Lung microvascular endothelial cell (primary cell): ENCODE measurements at regions not wholly inside any gene's neighbourhood (a gene's known extent, or its start where the extent isn't known, plus 50 kb on each side); places are given as distances from the start of the nearest gene placed in this dataset.
A peak's percentile ranks its signal among the peaks of the same experiment; 100 is the strongest.
"Not testable (repeated sequence)": the region's sequence is repeated elsewhere in the genome, so short reads cannot be mapped to it uniquely, and the experiment has no call there.

Experiments
- DNase-seq, 2 donors: peaks; one replicate each; pipeline versions ENCODE4 v3.0.0 to v3.0.0-alpha.2; 2010; ENCODE audit warnings: low read depth in 2 of 2

DNA sequence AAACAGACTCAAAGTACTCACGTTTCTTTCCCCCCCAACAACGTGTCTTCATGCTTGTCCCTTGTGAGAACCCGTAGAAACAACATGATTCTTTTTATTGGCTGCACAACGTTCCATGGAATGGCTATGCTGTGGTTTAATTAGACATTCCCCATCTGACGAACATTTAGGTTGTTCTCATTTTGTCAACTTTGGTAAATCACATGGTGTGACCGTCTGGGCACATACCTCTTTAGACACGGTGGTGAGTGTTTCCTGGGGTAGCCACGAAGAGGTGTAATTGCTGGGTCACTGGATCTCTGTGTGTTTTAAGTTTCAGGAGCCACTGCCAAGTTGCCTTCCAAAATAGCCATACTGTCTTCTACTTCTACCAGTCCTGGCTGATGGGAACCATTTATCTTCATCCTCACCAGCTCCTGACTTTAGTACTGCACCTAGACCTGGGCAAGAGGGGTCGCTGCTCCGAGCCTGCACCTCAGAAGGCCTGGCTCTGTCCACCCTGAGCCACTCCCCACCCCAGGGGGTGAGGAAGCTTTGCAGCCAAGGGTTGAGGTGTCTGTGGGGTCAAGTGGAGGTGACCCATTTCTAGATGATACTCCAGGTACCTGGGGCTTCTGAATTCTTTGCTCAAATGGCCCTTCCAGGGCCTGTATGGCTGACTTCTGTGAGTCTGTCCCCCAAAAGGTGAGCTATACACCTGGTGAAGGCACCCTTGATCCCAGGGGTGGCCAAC lies 84.7 kb downstream of the IRX5 start:
- no peak for DNase-seq

DNA sequence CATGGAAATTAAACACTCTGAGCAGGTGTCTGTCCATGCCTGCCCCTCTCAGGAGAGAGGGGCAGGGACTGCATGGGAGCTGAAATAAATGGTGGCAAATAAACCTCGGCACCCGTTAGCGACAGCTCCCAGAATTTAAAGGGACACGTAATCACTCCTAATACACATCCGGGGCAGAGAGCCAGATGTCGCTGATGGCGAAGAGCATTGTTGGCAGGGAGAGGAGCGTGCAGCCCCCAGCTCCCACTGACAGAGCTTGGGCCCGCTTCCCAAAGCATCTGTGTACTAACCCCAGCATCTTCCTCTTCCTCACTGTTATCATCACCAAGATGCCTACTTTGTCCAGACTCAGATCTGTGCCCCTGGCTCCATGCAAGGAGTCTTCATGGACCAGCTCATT lies 85.8 kb downstream of the IRX5 start:
- no peak for DNase-seq

DNA sequence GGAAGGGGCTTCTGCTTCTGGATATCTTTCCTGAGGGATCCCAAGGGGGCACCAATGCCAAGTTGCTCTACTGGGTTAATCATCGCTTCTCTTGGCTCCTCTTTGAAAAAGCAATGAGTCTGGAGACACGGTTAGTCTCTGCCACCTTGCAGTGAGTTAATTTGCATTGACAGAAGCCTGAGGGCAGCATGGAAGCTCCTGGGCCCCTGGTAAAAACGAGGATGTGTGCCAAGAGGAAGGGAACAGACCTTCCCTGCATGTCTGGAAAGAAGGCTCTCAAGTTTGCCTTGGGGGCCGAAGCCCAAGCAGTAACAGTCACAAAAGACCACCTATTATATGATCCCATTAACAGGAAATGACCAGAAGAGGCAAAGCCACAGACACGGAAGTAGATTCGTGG lies 86.7 kb downstream of the IRX5 start:
- DNase-seq, result no peak

DNA sequence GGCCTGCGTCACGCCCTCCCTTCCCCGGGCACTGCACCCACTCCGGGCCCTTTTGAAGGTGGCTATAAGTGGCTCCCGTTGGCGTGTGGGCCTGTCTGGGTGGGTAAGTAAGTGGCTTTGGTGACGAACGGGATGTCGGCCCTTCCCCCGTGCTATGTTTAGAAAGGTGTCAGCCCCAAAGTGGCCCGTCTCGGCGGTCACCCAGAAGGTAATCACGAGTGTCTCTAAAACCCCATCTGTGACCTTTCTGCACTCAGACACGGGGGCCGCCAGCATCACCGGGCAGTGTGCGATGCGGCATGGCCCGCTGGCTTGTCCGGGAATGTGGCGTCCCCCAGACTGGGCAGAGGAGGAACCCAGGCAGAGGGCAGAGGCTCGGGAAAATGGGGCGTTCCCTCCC lies 88.2 kb downstream of the IRX5 start:
- no peak for DNase-seq

DNA sequence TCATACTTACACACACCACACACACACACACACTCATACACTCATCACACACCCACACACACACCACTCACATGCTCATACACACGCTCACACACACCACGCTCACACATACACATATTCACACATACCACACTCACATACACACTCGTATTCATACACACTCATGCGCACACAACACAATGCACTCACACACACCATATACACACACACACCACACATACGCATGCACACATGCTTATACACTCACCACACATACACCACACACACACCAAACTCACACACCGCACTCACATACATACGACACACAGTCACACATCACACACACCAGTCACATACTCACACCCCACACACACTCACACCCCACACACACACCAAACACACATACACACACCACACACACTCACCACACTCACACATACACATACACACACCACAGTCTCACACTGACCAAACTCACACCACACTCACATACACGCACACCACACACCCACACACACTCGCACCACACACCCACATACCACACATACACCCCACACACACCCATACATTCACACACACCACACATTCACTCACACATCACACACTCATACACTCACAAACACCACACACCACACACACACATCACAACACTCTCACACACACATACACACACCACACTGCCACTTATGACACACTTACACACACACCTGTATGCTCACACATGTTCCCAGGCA lies 88.9 kb downstream of the IRX5 start:
- no peak for DNase-seq

DNA sequence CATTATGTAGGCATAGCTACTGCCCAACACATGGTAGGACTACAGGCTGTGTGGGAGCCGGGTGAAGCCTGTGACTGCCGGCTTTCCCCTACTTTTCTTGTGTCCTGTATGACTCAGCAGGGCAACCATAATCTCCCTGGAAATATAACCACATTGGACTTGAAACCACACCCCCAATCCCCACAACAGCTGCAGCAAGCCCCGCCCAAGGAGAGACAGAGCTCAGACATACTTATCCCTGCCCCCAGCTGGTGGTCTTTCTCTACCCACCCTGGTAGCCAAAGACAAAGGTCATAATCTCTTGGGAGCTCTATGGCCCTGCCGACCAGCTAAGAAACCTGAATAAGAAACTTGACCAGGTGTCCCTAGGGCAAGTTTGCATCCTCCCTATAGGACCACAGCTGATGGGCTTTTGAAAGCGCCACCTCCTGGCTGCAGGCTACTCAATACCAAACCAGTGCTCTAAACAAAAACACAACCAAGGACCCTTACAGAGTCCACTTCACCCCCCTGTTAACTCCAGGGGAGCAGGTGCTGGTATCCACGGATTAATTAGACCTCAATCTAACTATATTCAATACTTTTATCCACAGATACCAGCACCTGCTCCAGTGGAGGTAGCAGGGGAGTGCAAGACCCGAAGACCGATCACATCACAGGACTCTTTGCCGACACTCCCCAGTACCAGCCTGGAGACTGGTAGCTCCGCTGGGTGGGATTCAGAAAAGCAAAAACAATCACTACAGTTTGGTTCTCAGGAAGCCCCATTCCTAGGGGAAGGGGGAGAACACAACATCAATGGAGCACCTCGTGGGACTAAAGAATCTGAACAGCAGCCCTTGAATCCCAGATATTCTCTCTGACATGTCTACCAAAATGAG lies 91.2 kb downstream of the IRX5 start:
- DNase-seq, result peak; percentile 15 to 28

DNA sequence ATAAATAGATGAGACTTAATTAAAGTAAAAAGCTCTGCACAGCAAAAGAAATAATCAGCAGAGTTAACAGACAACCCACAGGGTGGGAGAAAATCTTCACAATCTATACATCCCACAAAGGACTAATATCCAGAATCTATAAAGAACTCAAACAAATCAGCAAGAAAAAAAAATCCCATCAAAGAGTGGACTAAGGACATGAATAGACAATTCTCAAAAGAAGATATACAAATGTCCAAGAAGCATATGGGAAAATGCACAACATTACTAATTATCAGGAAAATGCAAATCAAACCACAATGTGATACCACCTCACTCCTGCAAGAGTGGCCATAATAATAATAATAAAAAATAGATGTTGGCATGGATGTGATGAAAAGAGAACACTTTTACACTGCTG lies 96.6 kb downstream of the IRX5 start:
- not testable (repeated sequence) for DNase-seq

DNA sequence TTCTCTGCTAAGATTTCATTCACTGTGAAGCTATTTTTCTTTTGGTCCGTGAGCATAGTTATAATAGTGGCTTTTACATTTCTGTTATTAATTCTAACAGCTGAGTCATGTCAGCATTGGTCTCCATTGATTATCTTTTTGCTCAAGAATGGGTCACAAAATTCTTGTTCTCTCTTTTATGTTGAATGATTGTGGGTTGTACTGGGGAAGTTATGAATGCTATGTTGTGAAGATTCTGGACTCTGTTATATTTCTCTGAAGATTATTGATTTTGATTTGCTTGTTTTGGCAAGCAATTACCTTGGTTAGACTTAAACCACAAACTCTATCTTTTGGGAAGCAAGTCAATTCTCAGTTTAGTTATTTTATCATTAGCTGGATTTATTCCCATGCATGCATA lies 98.8 kb downstream of the IRX5 start:
- DNase-seq, result no peak

DNA sequence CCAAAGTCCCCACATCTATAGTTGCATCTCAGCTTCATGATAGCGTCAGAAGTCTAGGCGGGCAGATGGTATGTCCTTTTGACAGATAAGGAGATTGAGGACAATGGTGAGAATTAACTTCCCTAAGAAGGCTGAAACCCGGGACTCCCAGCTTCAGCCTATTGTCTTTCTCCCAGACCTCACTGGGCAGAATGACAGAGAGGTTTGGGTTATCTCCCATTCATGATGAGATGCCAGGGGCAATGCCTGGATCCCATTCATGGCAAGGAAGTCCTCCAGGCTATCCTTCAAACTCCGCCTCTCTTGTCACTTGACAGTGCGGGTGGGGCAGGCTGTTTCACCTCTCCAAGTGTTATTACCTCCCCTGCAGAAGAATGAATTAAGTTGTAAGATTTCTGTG lies 100.3 kb downstream of the IRX5 start:
- DNase-seq, result no peak

DNA sequence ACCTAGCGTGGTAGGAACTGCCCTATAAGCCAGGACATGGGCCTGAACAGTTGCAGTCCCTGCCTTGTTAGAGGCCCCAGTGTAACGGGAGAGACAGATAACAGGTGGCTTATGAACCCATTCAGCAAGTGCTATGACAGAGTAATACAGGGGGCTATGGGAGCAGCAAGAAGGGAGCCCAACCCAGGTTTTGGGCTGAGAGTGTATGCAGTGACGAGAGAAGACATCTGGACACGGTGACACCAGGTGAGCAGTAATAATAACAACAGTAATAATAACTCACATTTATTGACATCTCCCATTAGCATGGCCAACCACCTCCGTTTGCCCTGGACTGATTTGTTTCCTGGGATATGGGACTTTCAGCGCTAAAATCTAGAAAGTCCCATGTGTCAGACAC lies 100.8 kb downstream of the IRX5 start:
- no peak for DNase-seq

DNA sequence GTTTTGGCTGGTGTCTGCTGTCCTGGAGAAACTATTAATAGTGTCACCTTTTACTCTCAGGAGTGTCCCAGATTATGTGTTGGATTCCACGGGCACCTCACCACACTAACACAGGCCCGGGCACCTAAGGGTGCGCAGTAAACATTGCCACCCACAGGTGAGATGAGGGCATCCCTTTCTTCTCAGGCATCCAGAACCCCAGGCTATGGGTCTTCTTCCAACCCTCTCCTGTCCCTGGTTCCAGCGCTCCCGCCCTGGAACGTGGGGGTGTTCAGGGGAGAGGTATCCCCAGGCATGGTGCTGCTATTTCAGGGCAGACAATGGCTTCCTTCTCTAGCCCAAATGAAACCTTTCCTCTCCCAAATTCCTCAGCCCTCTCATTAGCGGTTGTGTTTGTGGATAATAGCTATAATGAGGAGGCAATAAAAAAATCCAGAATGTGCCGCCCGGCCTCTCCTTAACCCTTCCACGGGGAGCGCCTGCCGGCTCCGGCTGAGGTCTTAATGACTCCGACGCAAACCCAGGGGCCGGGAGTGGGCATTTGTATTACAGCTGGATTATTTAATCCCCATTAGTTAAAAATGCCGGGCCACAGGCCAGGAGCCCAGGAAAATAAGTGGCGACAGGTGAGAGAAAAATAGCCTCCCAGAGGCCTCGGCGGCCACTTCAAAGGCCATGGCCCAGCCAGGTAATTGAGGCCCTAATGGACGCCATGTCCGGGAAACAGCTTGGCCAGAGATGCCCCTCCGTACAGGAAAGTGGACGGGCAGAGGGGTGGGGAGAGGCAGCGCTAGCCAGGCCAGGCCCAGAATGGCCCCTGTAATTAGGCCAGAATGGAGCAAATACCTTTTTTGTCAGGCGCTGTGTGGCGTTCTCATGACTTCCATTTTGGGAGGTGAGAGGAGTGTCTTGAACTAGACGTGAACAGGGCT lies 102.8 kb downstream of the IRX5 start:
- no peak for DNase-seq

DNA sequence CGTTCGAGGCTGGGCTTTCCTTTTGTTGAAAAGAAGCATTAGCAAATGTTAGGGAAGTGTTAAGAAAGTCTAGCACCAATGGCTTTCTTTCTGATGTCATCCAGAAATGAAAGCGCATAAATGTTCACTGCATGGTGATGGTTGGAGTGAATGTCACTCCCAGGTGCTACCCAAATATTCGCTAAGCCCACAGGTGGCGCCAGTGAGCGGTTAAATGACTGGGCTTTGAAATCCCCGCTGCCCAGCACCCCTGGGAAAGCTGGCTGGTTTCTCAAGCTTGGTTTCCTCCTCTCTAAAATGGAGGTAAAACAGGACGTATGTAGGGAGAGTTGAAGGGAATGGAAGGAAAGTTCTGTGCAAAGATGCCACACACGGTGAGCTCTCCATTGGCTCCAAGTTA lies 104.4 kb downstream of the IRX5 start:
- DNase-seq, result peak in 1 of 2 donors; percentile 7

DNA sequence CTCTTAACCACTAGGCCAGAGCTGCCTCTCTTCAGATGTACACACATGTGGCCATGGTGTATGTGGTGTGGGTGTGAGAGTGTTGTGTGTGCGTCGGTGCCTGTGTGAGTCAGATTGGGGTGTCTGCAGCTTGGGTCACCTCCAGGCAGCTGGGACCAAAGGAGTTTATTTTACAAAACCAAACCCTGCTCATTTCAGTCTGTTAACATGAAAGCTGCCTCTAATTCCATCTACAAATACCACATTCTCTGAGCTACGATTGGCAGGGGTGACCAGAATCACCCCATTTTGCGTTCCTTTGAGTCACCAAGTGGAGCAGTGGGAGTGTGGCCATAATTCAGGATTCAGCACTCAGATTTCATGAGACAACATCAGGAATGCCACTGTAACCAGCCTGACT lies 105.3 kb downstream of the IRX5 start:
- DNase-seq, result no peak

DNA sequence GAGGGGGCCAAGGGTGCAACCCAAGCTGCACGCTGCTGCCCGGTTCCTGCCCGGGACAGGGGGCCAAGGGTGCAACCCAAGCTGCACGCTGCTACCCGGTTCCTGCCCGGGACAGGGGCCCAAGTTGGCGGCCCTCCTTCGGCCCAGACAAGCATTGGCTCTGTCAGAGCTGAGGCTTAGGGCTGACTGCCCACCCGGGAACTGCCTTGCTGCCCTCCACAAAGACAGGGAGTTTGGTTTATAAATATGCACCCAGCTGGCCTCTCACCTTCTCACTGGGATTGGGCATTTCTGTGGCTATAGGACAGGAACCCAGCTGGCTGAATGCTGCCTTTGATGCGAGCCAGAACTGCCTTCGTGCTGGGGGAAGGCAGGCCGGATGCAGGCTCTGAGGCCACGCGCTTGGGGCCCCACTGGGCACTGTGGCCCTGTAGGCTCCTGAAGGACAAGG lies 105.7 kb downstream of the IRX5 start:
- DNase-seq, result no peak

DNA sequence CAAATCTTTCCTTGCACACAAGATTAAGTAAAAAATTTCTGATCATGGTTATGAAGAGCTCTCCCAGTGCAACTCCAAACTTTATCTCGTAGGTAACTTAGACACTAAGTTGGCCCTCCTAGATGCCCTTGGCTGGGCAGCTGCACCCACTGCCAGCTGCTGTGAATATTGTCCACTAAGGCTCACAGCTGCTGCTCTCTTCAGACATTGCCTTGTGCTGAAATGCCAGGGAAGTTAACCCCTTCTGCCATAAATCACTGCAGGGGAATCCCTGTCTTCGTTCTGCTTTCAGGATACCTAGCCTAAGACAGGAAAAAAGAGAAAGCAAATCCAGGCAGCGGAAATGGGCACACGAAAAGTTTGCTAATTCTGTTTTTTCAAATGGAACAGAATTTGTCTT lies 106.4 kb downstream of the IRX5 start:
- no peak for DNase-seq

DNA sequence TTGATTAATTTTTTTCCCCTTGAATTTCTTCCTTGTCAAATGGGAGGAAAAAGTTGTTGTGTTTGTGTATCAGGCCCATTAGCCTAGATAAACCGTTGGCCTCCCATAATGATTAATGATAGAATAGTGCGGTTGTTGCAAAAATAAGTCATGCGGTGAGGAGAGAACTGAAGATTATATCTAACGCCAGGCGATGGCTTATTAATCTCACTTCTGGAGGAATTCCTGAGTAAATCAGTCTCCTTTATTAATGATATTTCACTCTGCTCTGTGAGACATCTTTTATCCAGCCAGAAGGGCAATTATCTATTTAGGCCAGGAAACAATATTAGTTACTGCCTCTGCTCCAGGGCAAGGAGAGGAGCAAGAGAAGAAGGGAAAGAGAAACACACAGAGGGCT lies 107.3 kb downstream of the IRX5 start:
- DNase-seq, result no peak

DNA sequence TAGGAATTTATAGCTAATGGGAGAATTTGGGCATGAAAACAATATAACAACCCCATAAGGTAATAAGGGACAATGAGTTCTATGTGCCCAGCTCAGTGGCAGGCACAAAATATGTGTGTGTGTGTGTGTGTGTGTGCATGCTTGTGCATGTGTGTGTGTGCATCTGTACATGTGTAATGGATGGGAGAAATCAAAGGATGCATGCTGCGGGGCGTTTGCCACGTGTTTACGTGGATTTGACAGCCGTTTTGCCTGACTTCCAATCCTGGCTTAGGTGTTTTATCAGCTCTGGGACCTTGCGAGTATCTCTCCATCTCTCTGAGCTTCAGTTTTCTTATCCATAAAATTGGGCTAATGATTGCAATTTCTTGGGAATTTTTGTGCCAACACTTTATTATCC lies 108.4 kb downstream of the IRX5 start:
- no peak for DNase-seq

DNA sequence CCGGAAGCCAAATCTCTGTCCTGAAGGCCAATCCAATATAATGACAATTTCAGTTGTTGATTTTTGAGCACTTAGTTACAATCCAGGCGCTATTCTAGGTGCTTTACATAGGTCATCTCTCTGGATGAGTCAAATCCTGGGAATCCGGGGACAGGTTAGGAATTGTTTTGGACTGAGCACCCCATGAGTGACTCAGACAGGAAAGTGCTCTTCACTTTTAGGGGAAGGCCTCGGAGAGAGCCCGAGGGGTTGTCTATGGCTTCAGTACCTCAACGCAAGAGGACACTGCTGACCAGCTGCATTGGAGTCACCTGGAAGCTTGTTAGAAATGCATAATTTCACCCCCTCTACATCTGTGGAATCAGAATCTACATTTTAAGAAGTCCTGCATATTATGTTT lies 108.8 kb downstream of the IRX5 start:
- DNase-seq, result no peak

DNA sequence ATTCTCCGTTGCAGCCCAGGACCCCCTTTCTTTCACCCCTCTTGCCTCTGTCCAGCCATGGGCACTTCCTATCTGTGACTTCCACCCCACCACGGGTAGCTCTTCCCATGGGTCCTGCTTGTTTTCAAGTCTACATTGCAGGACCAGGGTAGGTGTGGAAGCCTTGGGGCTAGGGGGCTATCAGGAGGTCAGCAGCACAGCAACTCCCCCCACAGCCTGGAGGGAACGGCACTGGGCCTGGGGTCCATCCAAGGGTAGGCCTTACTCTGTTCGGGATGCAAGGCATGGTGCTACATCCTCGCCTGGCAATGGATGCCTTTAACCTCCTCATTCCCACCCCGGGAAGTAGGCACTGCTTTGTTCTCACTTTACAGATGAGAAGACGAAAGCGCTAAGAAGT lies 109.3 kb downstream of the IRX5 start:
- DNase-seq, result no peak

DNA sequence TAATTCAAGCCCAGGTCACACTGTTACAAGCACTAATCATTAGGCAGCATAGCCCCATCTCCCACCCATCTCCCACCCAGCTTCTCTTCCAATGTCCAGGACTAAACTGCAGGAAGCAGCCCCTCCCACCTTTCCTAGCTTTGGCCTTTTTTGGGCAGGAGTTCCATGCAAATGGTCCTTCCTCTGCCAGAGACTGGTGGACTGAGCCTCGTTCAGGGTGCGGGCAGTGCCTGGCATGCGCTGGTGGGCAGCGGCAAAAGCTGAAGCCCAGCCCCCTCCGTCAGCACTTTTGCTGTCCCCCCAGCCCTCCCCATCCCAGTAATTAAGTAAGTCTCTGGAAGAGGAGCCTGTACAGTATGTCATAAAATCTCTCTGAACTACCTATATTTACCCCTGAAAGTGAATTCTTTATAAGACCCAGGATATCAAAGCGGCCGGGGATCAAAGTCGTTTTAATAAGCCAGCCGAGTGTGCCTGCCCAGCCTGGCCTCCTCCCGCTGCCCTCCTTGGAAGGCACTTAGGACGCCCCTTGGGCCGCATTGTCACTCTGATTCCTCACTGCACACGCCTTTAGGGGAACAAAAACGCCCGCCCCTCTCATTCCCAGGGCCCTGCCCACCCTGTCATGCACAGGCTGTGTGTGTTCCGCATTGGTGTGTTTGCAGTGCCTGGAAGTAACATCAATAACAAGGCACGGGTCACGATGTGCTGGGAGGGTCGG lies 109.9 kb downstream of the IRX5 start:
- DNase-seq, result no peak
